ENCODE measurements at regions not wholly inside any gene's neighbourhood (a gene's known extent, or its start where the extent isn't known, plus 50 kb on each side); places are given as distances from the start of the nearest gene placed in this dataset.

DNA sequence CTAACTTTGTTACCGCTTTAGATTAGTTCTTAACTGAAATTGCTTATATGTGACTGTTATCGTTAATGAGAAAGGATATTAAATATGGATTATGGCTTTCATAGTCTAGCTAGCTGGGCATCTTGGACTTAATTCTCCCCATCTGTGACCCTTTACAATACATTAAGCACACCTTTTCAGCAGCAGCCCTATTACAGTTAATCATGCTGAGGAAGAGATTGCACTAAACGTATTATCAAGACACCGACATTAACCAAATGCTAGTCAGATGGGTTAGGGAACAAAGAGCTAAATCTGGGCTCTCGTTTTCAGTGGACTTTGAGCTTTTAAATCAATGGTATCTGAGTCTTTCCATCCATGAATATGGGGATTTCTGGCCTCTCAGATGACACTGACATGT lies 447.5 kb upstream of the DCN start:
- Histone ChIP-seq H2AFZ (ENCODE audit: low read depth, low read length) (no peak overlapping the region), H3K27me3 (ENCODE audit: insufficient read depth, low read length, poor library complexity) (no peaks in the 10 kb centered on the region), H3K4me2 (ENCODE audit: insufficient read depth, low read length) (no peak overlapping the region), H3K9me3 (ENCODE audit: insufficient read depth, low read length, severe bottlenecking) (peaks cover 5% of the 10 kb centered on the region), H3K9ac (ENCODE audit: low read depth, low read length) (no peak overlapping the region), H3K27ac (ENCODE audit: low read length) (no peak overlapping the region), H3K36me3 (ENCODE audit: insufficient read depth, low read length) (no peaks in the 10 kb centered on the region), H3K79me2 (ENCODE audit: insufficient read depth, low read length) (no peaks in the 10 kb centered on the region), H4K20me1 (ENCODE audit: insufficient read depth, low read length) (no peaks in the 10 kb centered on the region), H3K4me3 (ENCODE audit: low read depth in 1 of 2, low read length in 2 of 2) (no peak overlapping the region), H3K4me1 (ENCODE audit: insufficient read depth, low read length) (no peaks in the 10 kb centered on the region)
- ATAC-seq (ENCODE audit: insufficient read depth, low read depth) (no peak), DNase-seq (no peak)
- TF ChIP-seq EZH2 (IDR thresholded peaks at IDR 0.05; ENCODE audit: borderline replicate concordance, low read depth, low read length, severe bottlenecking) (no peak), CTCF (IDR thresholded peaks at IDR 0.05; ENCODE audit: borderline replicate concordance, extremely low read depth, low read length, poor library complexity, severe bottlenecking) (no peak)

DNA sequence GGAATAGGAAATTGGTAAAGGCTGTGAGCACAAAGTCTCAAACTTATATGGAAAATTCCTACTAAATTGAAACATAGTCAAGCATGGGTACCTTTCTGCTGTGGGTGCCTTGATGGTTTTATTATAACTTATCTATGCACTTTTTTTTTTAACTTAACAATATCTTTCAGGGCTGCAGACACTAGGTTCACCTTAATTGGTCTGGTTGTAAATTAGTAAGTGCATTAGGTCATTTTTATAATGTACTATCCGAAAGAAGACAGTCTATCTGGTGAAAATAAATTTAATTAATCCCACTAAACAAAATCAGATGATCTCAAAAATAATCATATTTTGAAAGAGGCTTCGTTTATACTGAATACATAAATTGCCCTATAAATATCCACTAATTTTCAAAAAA lies 446.8 kb upstream of the DCN start:
- Histone ChIP-seq H4K20me1 (ENCODE audit: insufficient read depth, low read length) (no peaks in the 10 kb centered on the region), H3K4me2 (ENCODE audit: insufficient read depth, low read length) (no peak overlapping the region), H3K4me3 (ENCODE audit: low read depth in 1 of 2, low read length in 2 of 2) (no peak overlapping the region), H3K9ac (ENCODE audit: low read depth, low read length) (no peak overlapping the region), H3K9me3 (ENCODE audit: insufficient read depth, low read length, severe bottlenecking) (peaks cover 5% of the 10 kb centered on the region), H3K36me3 (ENCODE audit: insufficient read depth, low read length) (no peaks in the 10 kb centered on the region), H3K4me1 (ENCODE audit: insufficient read depth, low read length) (no peaks in the 10 kb centered on the region), H3K79me2 (ENCODE audit: insufficient read depth, low read length) (no peaks in the 10 kb centered on the region), H3K27me3 (ENCODE audit: insufficient read depth, low read length, poor library complexity) (no peaks in the 10 kb centered on the region), H3K27ac (ENCODE audit: low read length) (no peak overlapping the region), H2AFZ (ENCODE audit: low read depth, low read length) (no peak overlapping the region)
- TF ChIP-seq EZH2 (IDR thresholded peaks at IDR 0.05; ENCODE audit: borderline replicate concordance, low read depth, low read length, severe bottlenecking) (no peak), CTCF (IDR thresholded peaks at IDR 0.05; ENCODE audit: borderline replicate concordance, extremely low read depth, low read length, poor library complexity, severe bottlenecking) (no peak)
- DNase-seq: no peak
- ATAC-seq (ENCODE audit: insufficient read depth, low read depth): no peak

DNA sequence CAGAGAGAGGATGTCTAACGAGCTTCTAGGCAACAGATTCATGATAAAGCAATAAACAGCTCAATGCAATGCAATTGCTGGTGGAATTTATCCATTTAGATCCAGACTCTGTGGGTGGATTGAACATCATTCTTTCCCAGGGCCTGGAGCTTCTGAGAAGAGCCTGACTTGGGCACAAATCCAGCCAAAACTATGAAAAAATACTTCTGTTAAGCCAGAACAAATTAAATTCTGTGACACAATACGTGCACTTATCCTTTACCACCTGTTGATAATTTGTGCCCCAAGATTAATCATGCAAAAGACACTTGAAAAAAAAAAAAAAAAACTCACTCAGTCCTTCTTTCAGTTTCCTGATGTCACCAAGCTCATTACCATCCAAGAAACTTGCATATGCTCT lies 446.0 kb upstream of the DCN start:
- Histone ChIP-seq H3K4me2 (ENCODE audit: insufficient read depth, low read length) (no peak overlapping the region), H3K27me3 (ENCODE audit: insufficient read depth, low read length, poor library complexity) (no peaks in the 10 kb centered on the region), H3K9me3 (ENCODE audit: insufficient read depth, low read length, severe bottlenecking) (peaks cover 5% of the 10 kb centered on the region), H3K36me3 (ENCODE audit: insufficient read depth, low read length) (no peaks in the 10 kb centered on the region), H3K4me3 (ENCODE audit: low read depth in 1 of 2, low read length in 2 of 2) (no peak overlapping the region), H3K9ac (ENCODE audit: low read depth, low read length) (no peak overlapping the region), H3K79me2 (ENCODE audit: insufficient read depth, low read length) (no peaks in the 10 kb centered on the region), H2AFZ (ENCODE audit: low read depth, low read length) (no peak overlapping the region), H4K20me1 (ENCODE audit: insufficient read depth, low read length) (no peaks in the 10 kb centered on the region), H3K27ac (ENCODE audit: low read length) (no peak overlapping the region), H3K4me1 (ENCODE audit: insufficient read depth, low read length) (no peaks in the 10 kb centered on the region)
- DNase-seq (no peak), ATAC-seq (ENCODE audit: insufficient read depth, low read depth) (no peak)
- no peak for TF ChIP-seq CTCF (IDR thresholded peaks at IDR 0.05; ENCODE audit: borderline replicate concordance, extremely low read depth, low read length, poor library complexity, severe bottlenecking)
- no peak for TF ChIP-seq EZH2 (IDR thresholded peaks at IDR 0.05; ENCODE audit: borderline replicate concordance, low read depth, low read length, severe bottlenecking)

- no peak overlapping the region for H3K27ac ChIP-seq (ENCODE audit: low read length)
- H2AFZ ChIP-seq (ENCODE audit: low read depth, low read length): no peak overlapping the region
- peaks cover 5% of the 10 kb centered on the region for H3K9me3 ChIP-seq (ENCODE audit: insufficient read depth, low read length, severe bottlenecking)
- no peaks in the 10 kb centered on the region for H3K27me3 ChIP-seq (ENCODE audit: insufficient read depth, low read length, poor library complexity)
- H3K79me2 ChIP-seq (ENCODE audit: insufficient read depth, low read length): no peaks in the 10 kb centered on the region
- ATAC-seq (ENCODE audit: insufficient read depth, low read depth) (no peak), DNase-seq (no peak)
- H3K4me2 ChIP-seq (ENCODE audit: insufficient read depth, low read length): no peak overlapping the region
- H3K4me3 ChIP-seq (ENCODE audit: low read depth in 1 of 2, low read length in 2 of 2): no peak overlapping the region
- H4K20me1 ChIP-seq (ENCODE audit: insufficient read depth, low read length): no peaks in the 10 kb centered on the region
- no peak for TF ChIP-seq CTCF (IDR thresholded peaks at IDR 0.05; ENCODE audit: borderline replicate concordance, extremely low read depth, low read length, poor library complexity, severe bottlenecking)
- TF ChIP-seq EZH2 (IDR thresholded peaks at IDR 0.05; ENCODE audit: borderline replicate concordance, low read depth, low read length, severe bottlenecking): no peak
- no peaks in the 10 kb centered on the region for H3K4me1 ChIP-seq (ENCODE audit: insufficient read depth, low read length)
- no peak overlapping the region for H3K9ac ChIP-seq (ENCODE audit: low read depth, low read length)
- no peaks in the 10 kb centered on the region for H3K36me3 ChIP-seq (ENCODE audit: insufficient read depth, low read length)
These were observed 444.6 kb upstream of the DCN start for GRCh38 chr12:91627225-91627624.
